Activated T-helper 1 cell treated with anti-CD3 and anti-CD28 coated beads, Interleukin-12 subunit alpha, Interleukin-12 subunit beta, Interleukin-2, Interleukin-4 antibody, amounts not matched to agents 30 ng/mL and 10 ng/mL and 1 ng/mL, durations not matched to agents 14 hours and 24 hours and 36 hours (primary cell): ENCODE measurements at regions not wholly inside any gene's neighbourhood (a gene's known extent, or its start where the extent isn't known, plus 50 kb on each side); places are given as distances from the start of the nearest gene placed in this dataset.
A peak's percentile ranks its signal among the peaks of the same experiment; 100 is the strongest.
"Not testable (repeated sequence)": the region's sequence is repeated elsewhere in the genome, so short reads cannot be mapped to it uniquely, and the experiment has no call there.

ENCODE experiments used
- DNase-seq: peaks from one replicate; pipeline ENCODE4 v3.0.0; 2021; ENCODE audit warnings: low spot score
- H3K27ac Mint-ChIP-seq: one replicate; pipeline ENCODE4 v1.8.0; 2021; ENCODE audit warnings: mild to moderate bottlenecking, mixed read lengths
- H3K27me3 Mint-ChIP-seq: one replicate; pipeline ENCODE4 v1.8.0; 2022; ENCODE audit warnings: mild to moderate bottlenecking, moderate library complexity, mixed read lengths; ENCODE audit not compliant: insufficient read depth
- H3K36me3 Mint-ChIP-seq: one replicate; pipeline ENCODE4 v1.8.0; 2021; ENCODE audit warnings: low read depth, mixed read lengths
- H3K4me1 Mint-ChIP-seq: one replicate; pipeline ENCODE4 v1.8.0; 2021; ENCODE audit warnings: low read depth, mixed read lengths
- H3K4me3 Mint-ChIP-seq: one replicate; pipeline ENCODE4 v1.8.0; 2021; ENCODE audit warnings: mild to moderate bottlenecking, moderate library complexity, mixed read lengths
- H3K9me3 Mint-ChIP-seq: one replicate; pipeline ENCODE4 v1.8.0; 2021; ENCODE audit warnings: mixed read lengths
- intact Hi-C: fragments of 100-400 bp; cut with micrococcal nuclease; formaldehyde crosslinking; loops from one replicate; pipeline ENCODE4 v1.15.1; 2024

DNA sequence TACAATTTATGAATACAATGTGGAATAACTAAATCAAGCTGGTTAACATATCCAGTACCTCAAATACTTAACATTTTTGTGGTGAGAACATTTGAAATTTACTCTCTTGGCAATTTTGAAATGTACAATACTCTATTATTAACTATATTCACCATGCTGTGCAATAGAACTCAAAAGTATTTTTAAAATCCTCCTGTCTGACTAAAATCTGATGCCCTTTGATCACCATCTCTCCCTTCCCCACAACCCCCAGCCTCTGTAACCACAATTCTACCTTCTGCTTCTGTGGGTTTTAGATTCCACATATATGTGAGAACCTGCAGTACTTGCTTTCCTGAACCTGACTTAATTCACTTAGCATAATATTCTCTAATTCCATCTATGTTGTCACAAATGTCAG lies 71.6 kb upstream of the ALOX12 start:
- intact Hi-C loops = no loop called here
- Mint-ChIP-seq H3K36me3 (peaks cover 4% of the 10 kb centered on the region), H3K27me3 (peaks cover 7% of the 10 kb centered on the region), H3K4me3 (no peak overlapping the region), H3K4me1 (peaks cover 6% of the 10 kb centered on the region), H3K9me3 (no peaks in the 10 kb centered on the region), H3K27ac (no peak overlapping the region)
- no peak for DNase-seq

DNA sequence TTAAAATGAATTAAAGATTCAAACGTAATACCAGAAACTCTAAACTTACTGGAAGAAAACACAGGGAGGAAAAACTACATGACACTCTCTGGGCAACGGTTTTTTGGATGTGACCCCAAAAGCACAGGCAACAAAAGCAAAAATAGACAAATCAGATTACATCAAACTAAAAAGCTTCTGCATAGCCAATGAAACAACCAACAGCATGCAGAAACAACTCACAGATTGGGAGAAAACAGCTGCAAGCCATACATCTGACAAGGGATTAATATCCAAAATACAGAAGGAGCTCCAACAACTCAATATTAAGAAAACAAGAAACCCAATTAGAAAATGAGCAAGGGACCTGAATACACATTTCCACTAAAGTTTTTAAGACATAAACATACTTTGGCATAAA lies 69.2 kb upstream of the ALOX12 start:
- Mint-ChIP-seq H3K27ac (no peak overlapping the region), H3K4me3 (no peak overlapping the region), H3K9me3 (no peaks in the 10 kb centered on the region), H3K27me3 (peaks cover 7% of the 10 kb centered on the region), H3K4me1 (peaks cover 6% of the 10 kb centered on the region), H3K36me3 (peaks cover 4% of the 10 kb centered on the region)
- no peak for DNase-seq
- intact Hi-C loops = no loop called here

DNA sequence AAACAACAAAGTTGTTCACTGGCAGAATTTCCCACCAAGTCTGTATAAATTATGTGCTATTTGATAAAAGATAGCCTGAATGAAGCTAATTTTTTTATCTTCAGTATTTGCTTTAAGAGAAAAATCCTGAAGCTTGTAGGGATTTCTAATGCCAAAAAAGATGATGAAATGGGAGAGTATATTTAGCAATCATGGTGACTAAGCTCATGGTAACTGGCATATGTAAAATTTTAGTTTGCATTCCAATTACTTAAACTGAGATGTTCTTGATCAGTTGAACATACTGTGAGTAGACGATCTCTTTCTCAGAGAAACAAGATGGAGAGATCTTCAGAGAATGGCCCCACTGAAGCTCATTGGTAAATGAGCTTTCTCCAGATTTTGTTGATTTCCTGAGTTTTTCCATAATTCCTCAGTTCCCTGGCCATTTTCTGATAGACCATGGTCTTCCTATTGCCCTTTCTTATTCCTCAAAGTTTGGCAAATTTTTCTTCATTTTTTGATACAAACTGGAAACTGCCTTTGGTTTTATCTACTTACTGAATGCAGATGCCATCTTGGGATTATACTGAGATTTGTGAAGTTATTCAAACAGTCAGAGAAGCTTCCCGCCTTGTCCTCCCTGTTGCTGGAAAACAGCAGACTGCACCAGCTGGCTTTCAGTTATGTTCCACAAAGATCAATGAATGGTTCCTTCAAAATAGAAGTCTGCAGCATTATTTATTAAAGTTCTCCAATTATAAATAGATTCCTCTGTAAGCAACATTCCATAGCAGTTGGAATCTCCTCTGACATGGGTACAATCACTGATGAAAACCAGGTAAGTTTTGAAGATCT lies 68.3 kb upstream of the ALOX12 start:
- intact Hi-C loops = no loop called here
- Mint-ChIP-seq H3K4me1 (peaks cover 6% of the 10 kb centered on the region), H3K27ac (no peak overlapping the region), H3K36me3 (peaks cover 4% of the 10 kb centered on the region), H3K27me3 (peaks cover 7% of the 10 kb centered on the region), H3K9me3 (no peaks in the 10 kb centered on the region), H3K4me3 (no peak overlapping the region)
- DNase-seq = no peak

DNA sequence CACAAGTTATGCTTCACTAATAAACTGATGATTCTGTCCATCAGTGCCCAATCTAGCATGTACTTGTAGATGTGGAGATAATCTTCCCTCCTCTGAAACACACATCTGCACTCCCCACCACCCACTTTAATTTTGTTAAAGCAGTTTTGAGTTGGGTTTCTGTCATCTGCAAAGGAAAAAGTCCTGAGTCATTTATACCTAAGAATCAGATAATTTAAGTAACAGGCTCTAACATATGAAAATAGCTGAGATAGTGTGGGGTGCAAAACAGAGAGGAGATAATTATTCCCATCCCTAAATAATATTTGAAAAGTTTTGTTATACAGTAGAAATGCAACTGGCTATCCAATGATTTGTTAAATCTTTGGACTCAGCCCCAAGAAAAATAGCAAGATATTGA lies 67.7 kb upstream of the ALOX12 start:
- H3K4me1 Mint-ChIP-seq = peaks cover 6% of the 10 kb centered on the region
- intact Hi-C loops = no loop called here
- peaks cover 3% of the 10 kb centered on the region for H3K36me3 Mint-ChIP-seq
- no peak overlapping the region for H3K4me3 Mint-ChIP-seq
- H3K27ac Mint-ChIP-seq = no peak overlapping the region
- H3K27me3 Mint-ChIP-seq = peaks cover 7% of the 10 kb centered on the region
- no peaks in the 10 kb centered on the region for H3K9me3 Mint-ChIP-seq
- no peak for DNase-seq

DNA sequence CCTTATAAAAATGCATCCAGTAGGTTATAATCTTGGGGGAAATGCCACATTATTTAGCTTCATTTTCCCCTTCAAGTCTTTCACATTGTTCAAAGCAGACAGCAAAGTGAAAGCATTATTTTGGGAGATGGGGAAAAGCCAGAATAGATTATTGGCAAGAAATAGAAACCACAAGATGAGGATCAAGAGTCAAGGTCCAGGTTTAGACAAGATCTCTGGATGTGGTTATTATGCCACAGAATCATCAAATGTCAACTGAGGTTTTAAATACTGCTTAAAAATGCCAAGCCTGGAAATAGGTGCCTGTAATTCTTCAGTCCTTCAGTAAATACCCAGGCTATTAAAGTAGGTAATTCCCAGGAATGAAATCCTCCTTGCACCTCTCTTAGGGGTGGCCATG lies 65.1 kb upstream of the ALOX12 start:
- H3K27ac Mint-ChIP-seq = no peak overlapping the region
- no peak overlapping the region for H3K4me3 Mint-ChIP-seq
- no peak for DNase-seq
- H3K36me3 Mint-ChIP-seq = peaks cover 5% of the 10 kb centered on the region
- H3K4me1 Mint-ChIP-seq = no peaks in the 10 kb centered on the region
- intact Hi-C loops = no loop called here
- peaks cover 7% of the 10 kb centered on the region for H3K27me3 Mint-ChIP-seq
- H3K9me3 Mint-ChIP-seq = no peaks in the 10 kb centered on the region

DNA sequence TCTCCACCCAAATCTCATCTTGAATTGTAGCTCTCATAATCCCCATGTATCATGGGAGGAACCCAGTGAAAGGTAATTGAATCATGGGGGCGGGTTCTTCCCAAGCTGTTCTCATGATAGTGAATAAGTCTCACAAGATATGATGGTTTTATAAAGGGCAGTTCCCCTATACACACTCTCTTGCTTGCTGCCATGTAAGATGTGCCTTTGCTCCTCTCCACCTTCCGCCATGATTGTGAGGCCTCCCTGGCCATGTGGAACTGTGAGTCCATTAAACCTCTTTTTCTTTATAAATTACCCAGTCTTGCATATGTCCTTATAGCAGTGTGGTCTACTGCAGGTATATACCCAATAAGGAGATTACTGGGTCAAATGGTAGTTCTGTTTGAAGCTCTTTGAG lies 61.3 kb upstream of the ALOX12 start:
- H3K4me1 Mint-ChIP-seq = peaks cover 15% of the 10 kb centered on the region
- H3K36me3 Mint-ChIP-seq, H3K27me3 Mint-ChIP-seq, H3K9me3 Mint-ChIP-seq, intact Hi-C loops, DNase-seq, H3K4me3 Mint-ChIP-seq, H3K27ac Mint-ChIP-seq: not testable (repeated sequence)

DNA sequence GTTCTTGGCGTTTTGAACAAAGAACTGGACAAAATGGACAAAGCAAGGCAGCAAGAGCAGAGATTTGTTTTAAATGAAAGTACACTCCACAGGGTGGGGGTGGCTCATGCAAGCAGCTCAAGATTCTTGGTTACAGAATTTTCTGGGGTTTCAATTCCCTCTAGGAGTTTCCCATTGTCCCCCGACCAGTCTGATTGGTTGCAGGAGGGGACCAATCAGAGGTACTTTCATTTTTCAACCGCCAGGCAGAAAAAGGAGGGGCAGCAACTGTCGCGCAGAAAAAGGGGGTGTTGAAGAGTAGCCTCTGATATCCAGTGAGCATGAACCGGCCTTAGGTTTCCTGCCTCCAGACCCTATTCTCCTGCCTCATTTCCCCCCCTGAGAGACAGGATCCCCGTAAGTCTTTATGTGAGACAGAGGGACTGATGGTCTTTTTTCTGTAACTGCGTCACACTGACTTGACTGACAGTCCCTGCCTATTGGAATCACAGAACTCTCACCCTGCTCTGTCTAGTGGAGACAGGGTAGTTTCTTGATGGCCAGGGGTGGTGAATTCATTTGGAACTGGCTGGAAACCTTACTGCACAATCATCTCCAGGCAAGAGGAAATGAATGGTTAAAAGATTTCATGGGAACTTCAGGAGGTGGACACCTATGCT lies 59.4 kb upstream of the ALOX12 start:
- Mint-ChIP-seq H3K4me1 (peaks cover 31% of the 10 kb centered on the region), H3K4me3 (peak overlapping the region; percentile 59), H3K27me3 (no peaks in the 10 kb centered on the region), H3K27ac (no peak overlapping the region), H3K36me3 (peaks cover 2% of the 10 kb centered on the region), H3K9me3 (no peaks in the 10 kb centered on the region)
- intact Hi-C loops = no loop called here
- no peak for DNase-seq

DNA sequence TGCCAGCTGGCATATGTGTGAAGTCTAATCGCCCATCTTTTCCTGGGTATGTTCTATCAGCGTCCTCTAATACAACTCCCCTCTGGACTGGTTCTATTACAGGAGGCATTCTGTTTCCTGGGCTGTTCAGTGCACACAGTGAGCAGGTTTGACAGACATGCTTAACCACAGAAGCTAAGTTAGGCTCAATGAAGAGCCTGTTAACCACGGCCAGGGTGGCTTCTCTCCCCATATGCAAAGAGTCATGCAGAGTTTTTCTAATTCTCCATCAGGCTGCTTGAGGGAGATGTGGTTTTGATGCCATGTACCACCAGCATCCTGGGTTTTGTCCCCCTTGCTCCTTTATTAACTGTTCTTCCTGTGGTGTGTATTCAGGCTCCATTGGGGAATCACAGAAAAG lies 57.2 kb upstream of the ALOX12 start:
- DNase-seq = no peak
- Mint-ChIP-seq H3K4me3 (peak overlapping the region; percentile 79), H3K9me3 (no peaks in the 10 kb centered on the region), H3K27me3 (no peaks in the 10 kb centered on the region), H3K36me3 (no peaks in the 10 kb centered on the region), H3K4me1 (peaks cover 31% of the 10 kb centered on the region), H3K27ac (no peak overlapping the region)
- intact Hi-C loops = no loop called here

DNA sequence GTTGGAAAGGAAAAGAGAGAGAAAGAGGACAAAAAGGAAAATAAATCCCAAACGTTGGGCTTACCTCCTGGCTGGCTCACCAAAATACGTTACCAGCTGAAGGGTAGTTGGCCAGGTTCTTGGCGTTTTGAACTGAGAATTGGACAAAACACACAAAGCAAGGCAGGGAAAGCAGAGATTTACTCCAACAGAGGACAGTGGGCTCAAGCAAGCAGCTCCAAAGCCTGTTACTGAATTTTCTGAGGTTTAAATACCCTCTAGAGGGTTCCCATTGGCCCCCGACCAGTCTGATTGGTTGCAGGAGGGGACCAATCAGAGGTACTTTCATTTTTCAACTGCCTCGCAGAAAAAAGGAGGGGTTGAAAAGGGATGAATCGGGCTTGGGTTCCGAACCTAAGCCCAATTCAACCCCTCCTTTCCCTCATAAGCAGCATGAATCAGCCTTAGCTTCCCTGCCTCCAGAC lies 55.6 kb upstream of the ALOX12 start:
- Mint-ChIP-seq H3K9me3 (no peaks in the 10 kb centered on the region), H3K27ac (peak overlapping the region; percentile 73), H3K4me3 (peak overlapping the region; percentile 79), H3K4me1 (peaks cover 31% of the 10 kb centered on the region), H3K27me3 (no peaks in the 10 kb centered on the region), H3K36me3 (no peaks in the 10 kb centered on the region)
- no peak for DNase-seq
- intact Hi-C loops = no loop called here

DNA sequence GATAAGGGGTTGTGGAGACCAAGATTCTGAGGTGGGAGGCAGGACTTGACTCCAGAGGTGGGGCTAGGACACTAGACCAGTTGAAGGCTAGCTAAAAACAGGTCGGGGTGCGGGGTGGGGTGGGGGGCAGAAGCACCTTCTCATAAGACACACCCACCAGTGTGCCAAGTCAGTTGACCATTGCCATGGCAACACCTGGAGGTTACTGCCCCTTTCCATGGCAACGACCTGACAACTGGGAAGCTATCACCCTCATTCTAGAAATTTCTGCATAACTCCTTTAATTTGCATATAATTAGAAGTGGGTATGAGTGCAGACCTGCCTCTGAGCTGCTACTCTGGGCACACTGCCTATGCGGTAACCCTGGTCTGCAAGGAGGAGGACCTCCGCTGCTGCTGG lies 53.9 kb upstream of the ALOX12 start:
- H3K36me3 Mint-ChIP-seq = no peaks in the 10 kb centered on the region
- no peak overlapping the region for H3K4me3 Mint-ChIP-seq
- H3K9me3 Mint-ChIP-seq = no peaks in the 10 kb centered on the region
- H3K4me1 Mint-ChIP-seq = peaks cover 27% of the 10 kb centered on the region
- intact Hi-C loops = no loop called here
- no peak overlapping the region for H3K27ac Mint-ChIP-seq
- no peaks in the 10 kb centered on the region for H3K27me3 Mint-ChIP-seq
- DNase-seq = no peak

DNA sequence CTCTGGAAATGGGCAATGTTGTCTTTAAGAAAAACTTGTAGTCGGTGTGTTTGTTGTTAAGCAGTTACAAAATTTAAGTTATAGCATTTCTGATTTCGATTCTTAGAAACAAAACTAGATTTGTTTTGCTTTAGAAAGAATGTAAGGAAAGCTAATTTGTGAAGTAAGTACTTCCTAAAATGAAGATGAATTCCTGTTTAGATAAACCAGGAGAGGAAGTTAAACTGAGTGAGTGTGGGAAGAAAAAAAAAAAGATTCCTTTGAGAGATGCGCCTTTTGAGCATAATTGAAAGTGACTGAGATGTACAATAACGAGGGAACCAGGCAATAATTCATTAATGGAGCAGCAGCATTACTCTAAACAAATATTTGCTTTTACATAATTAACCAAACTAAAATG lies 52.4 kb upstream of the ALOX12 start:
- Mint-ChIP-seq H3K27ac (no peak overlapping the region), H3K9me3 (no peaks in the 10 kb centered on the region), H3K36me3 (no peaks in the 10 kb centered on the region), H3K4me1 (peaks cover 31% of the 10 kb centered on the region), H3K27me3 (no peaks in the 10 kb centered on the region), H3K4me3 (no peak overlapping the region)
- intact Hi-C loops = no loop called here
- no peak for DNase-seq
